Activated naive CD4-positive, alpha-beta T cell treated with anti-CD3 and anti-CD28 coated beads, Interleukin-2, amount 10 ng/mL, durations not matched to agents 7 days and 5 days (primary cell): ENCODE measurements at regions not wholly inside any gene's neighbourhood (a gene's known extent, or its start where the extent isn't known, plus 50 kb on each side); places are given as distances from the start of the nearest gene placed in this dataset.

ENCODE experiments used
- CTCF ChIA-PET: fragments of 350-600 bp; sonication (Branson Sonifier 250); formaldehyde crosslinking; loops from one replicate; lab custom pipeline; 2021; ENCODE audit warnings: antibody characterized with exemption; lab: Charles Lee
- DNase-seq: peaks from one replicate; pipeline ENCODE4 v3.0.0-alpha.2; 2020
- H3K27ac Mint-ChIP-seq: one replicate; pipeline ENCODE4 v1.8.0; 2021; ENCODE audit warnings: mild to moderate bottlenecking, moderate library complexity, mixed read lengths
- H3K27me3 Mint-ChIP-seq: one replicate; pipeline ENCODE4 v1.8.0; 2021; ENCODE audit warnings: mild to moderate bottlenecking, mixed read lengths
- H3K36me3 Mint-ChIP-seq: one replicate; pipeline ENCODE4 v1.8.0; 2021; ENCODE audit warnings: mixed read lengths
- H3K4me1 Mint-ChIP-seq: one replicate; pipeline ENCODE4 v1.8.0; 2021; ENCODE audit warnings: mixed read lengths
- H3K4me3 Mint-ChIP-seq: one replicate; pipeline ENCODE4 v1.8.0; 2021; ENCODE audit warnings: mild to moderate bottlenecking, moderate library complexity, mixed read lengths
- H3K9me3 Mint-ChIP-seq: one replicate; pipeline ENCODE4 v1.8.0; 2021; ENCODE audit warnings: mixed read lengths

GRCh38 chr9:99459919-99460318, 237.8 kb downstream of the SEC61B start:
- no peaks in the 10 kb centered on the region for H3K4me1 Mint-ChIP-seq
- no peaks in the 10 kb centered on the region for H3K9me3 Mint-ChIP-seq
- CTCF ChIA-PET: no interaction called here
- peaks cover 5% of the 10 kb centered on the region for H3K27me3 Mint-ChIP-seq
- no peaks in the 10 kb centered on the region for H3K36me3 Mint-ChIP-seq
- no peak overlapping the region for H3K4me3 Mint-ChIP-seq
- no peak overlapping the region for H3K27ac Mint-ChIP-seq
- no peak for DNase-seq

GRCh38 chr9:99463131-99463530, 241.0 kb downstream of the SEC61B start:
- CTCF ChIA-PET: no interaction called here
- Mint-ChIP-seq H3K9me3 (no peaks in the 10 kb centered on the region), H3K36me3 (no peaks in the 10 kb centered on the region), H3K27ac (no peak overlapping the region), H3K4me3 (no peak overlapping the region), H3K27me3 (peaks cover 3% of the 10 kb centered on the region), H3K4me1 (no peaks in the 10 kb centered on the region)
- no peak for DNase-seq

GRCh38 chr9:99464568-99464967, 242.5 kb downstream of the SEC61B start:
- H3K27ac Mint-ChIP-seq: no peak overlapping the region
- H3K27me3 Mint-ChIP-seq: peaks cover 9% of the 10 kb centered on the region
- no peak overlapping the region for H3K4me3 Mint-ChIP-seq
- CTCF ChIA-PET: no interaction called here
- DNase-seq: no peak
- no peaks in the 10 kb centered on the region for H3K36me3 Mint-ChIP-seq
- no peaks in the 10 kb centered on the region for H3K9me3 Mint-ChIP-seq
- H3K4me1 Mint-ChIP-seq: no peaks in the 10 kb centered on the region

GRCh38 chr9:99465231-99465907, 243.3 kb downstream of the SEC61B start:
- CTCF ChIA-PET: no interaction called here
- Mint-ChIP-seq H3K36me3 (no peaks in the 10 kb centered on the region), H3K9me3 (no peaks in the 10 kb centered on the region), H3K4me1 (no peaks in the 10 kb centered on the region), H3K4me3 (no peak overlapping the region), H3K27ac (no peak overlapping the region), H3K27me3 (peaks cover 15% of the 10 kb centered on the region)
- no peak for DNase-seq

- Mint-ChIP-seq H3K4me3 (no peak overlapping the region), H3K4me1 (no peaks in the 10 kb centered on the region), H3K9me3 (no peaks in the 10 kb centered on the region), H3K27ac (no peak overlapping the region), H3K36me3 (no peaks in the 10 kb centered on the region), H3K27me3 (peaks cover 16% of the 10 kb centered on the region)
- no peak for DNase-seq
- CTCF ChIA-PET: no interaction called here
Observed at GRCh38 chr9:99466104-99466503, 244.0 kb downstream of the SEC61B start.

- DNase-seq: no peak
- Mint-ChIP-seq H3K4me3 (no peak overlapping the region), H3K36me3 (no peaks in the 10 kb centered on the region), H3K4me1 (no peaks in the 10 kb centered on the region), H3K27me3 (peaks cover 17% of the 10 kb centered on the region), H3K27ac (no peak overlapping the region), H3K9me3 (no peaks in the 10 kb centered on the region)
- CTCF ChIA-PET: no interaction called here
Observed at GRCh38 chr9:99466781-99467180, 244.7 kb downstream of the SEC61B start.

GRCh38 chr9:99471033-99471432, 249.0 kb downstream of the SEC61B start:
- Mint-ChIP-seq H3K4me1 (no peaks in the 10 kb centered on the region), H3K4me3 (no peak overlapping the region), H3K27me3 (peaks cover 28% of the 10 kb centered on the region), H3K9me3 (no peaks in the 10 kb centered on the region), H3K27ac (no peak overlapping the region), H3K36me3 (no peaks in the 10 kb centered on the region)
- CTCF ChIA-PET: interaction anchor here (1.1 kb wide), 1 partner anchor 287 kb away, joined by 3 read pairs; no protein-coding TSS in a partner anchor
- DNase-seq: no peak

GRCh38 chr9:99472240-99472915, 250.3 kb downstream of the SEC61B start:
- no peak for DNase-seq
- H3K4me3 Mint-ChIP-seq: no peak overlapping the region
- no peak overlapping the region for H3K27ac Mint-ChIP-seq
- H3K4me1 Mint-ChIP-seq: no peaks in the 10 kb centered on the region
- H3K36me3 Mint-ChIP-seq: no peaks in the 10 kb centered on the region
- H3K9me3 Mint-ChIP-seq: no peaks in the 10 kb centered on the region
- CTCF ChIA-PET: interaction anchor here (0.6 kb wide), 1 partner anchor 162 kb away, joined by 3 read pairs; no protein-coding TSS in a partner anchor
- peaks cover 28% of the 10 kb centered on the region for H3K27me3 Mint-ChIP-seq

- no peaks in the 10 kb centered on the region for H3K9me3 Mint-ChIP-seq
- H3K4me3 Mint-ChIP-seq: no peak overlapping the region
- no peaks in the 10 kb centered on the region for H3K4me1 Mint-ChIP-seq
- DNase-seq: no peak
- CTCF ChIA-PET: no interaction called here
- peaks cover 28% of the 10 kb centered on the region for H3K27me3 Mint-ChIP-seq
- H3K36me3 Mint-ChIP-seq: no peaks in the 10 kb centered on the region
- H3K27ac Mint-ChIP-seq: no peak overlapping the region
Observed at GRCh38 chr9:99472916-99473245, 250.8 kb downstream of the SEC61B start.

GRCh38 chr9:99474186-99474585, 252.1 kb downstream of the SEC61B start:
- no peak overlapping the region for H3K27ac Mint-ChIP-seq
- CTCF ChIA-PET: no interaction called here
- H3K4me3 Mint-ChIP-seq: no peak overlapping the region
- H3K9me3 Mint-ChIP-seq: no peaks in the 10 kb centered on the region
- peaks cover 28% of the 10 kb centered on the region for H3K27me3 Mint-ChIP-seq
- no peak for DNase-seq
- no peaks in the 10 kb centered on the region for H3K36me3 Mint-ChIP-seq
- no peaks in the 10 kb centered on the region for H3K4me1 Mint-ChIP-seq

- Mint-ChIP-seq H3K36me3 (no peaks in the 10 kb centered on the region), H3K9me3 (no peaks in the 10 kb centered on the region), H3K4me3 (no peak overlapping the region), H3K27me3 (peaks cover 20% of the 10 kb centered on the region), H3K4me1 (no peaks in the 10 kb centered on the region), H3K27ac (no peak overlapping the region)
- CTCF ChIA-PET: no interaction called here
- no peak for DNase-seq
Observed at GRCh38 chr9:99475401-99476065, 253.5 kb downstream of the SEC61B start.

- Mint-ChIP-seq H3K27ac (no peak overlapping the region), H3K4me3 (no peak overlapping the region), H3K36me3 (no peaks in the 10 kb centered on the region), H3K4me1 (no peaks in the 10 kb centered on the region), H3K27me3 (peaks cover 11% of the 10 kb centered on the region), H3K9me3 (no peaks in the 10 kb centered on the region)
- no peak for DNase-seq
- CTCF ChIA-PET: no interaction called here
Observed at GRCh38 chr9:99478469-99479027, 256.5 kb downstream of the SEC61B start.

- H3K9me3 Mint-ChIP-seq: no peaks in the 10 kb centered on the region
- H3K27me3 Mint-ChIP-seq: peaks cover 4% of the 10 kb centered on the region
- no peaks in the 10 kb centered on the region for H3K4me1 Mint-ChIP-seq
- no peak overlapping the region for H3K27ac Mint-ChIP-seq
- H3K4me3 Mint-ChIP-seq: no peak overlapping the region
- no peaks in the 10 kb centered on the region for H3K36me3 Mint-ChIP-seq
- DNase-seq: no peak
- CTCF ChIA-PET: no interaction called here
Observed at GRCh38 chr9:99479929-99480328, 257.8 kb downstream of the SEC61B start.

GRCh38 chr9:99485459-99485858, 263.4 kb downstream of the SEC61B start:
- no peaks in the 10 kb centered on the region for H3K9me3 Mint-ChIP-seq

More at GRCh38 chr9:99485459-99485858, 263.4 kb downstream of the SEC61B start:
- Mint-ChIP-seq H3K27ac (no peak overlapping the region), H3K36me3 (no peaks in the 10 kb centered on the region), H3K4me3 (no peak overlapping the region), H3K4me1 (no peaks in the 10 kb centered on the region), H3K27me3 (peaks cover 16% of the 10 kb centered on the region)
- CTCF ChIA-PET: no interaction called here
- DNase-seq: no peak
